Right lobe of liver (tissue), 4 donors: ENCODE measurements at regions not wholly inside any gene's neighbourhood (a gene's known extent, or its start where the extent isn't known, plus 50 kb on each side); places are given as distances from the start of the nearest gene placed in this dataset.

ENCODE experiments used
- POLR2A ChIP-seq: fragments of 450-650 bp; IDR thresholded peaks from one replicate; pipeline ENCODE4 v1.6.1; 2017; ENCODE audit warnings: antibody characterized with exemption, mild to moderate bottlenecking
- TF ChIP-seq, protein P1 (sequence below), 4 donors: fragments of 200-600 bp in 3 of 4; fragments of 450-650 bp in 1 of 4; IDR thresholded peaks; one replicate each; pipeline versions ENCODE4 v1.5.1 to v1.8.0; 2016 to 2022; ENCODE audit warnings: antibody characterized with exemption in 4 of 4, mild to moderate bottlenecking in 2 of 4
- donor health status: DM: no; HTN: no; CAD: no.
- donor health status: DM: no; HTN: no; CAD: no.
- donor health status: DM: no; HTN: yes; CAD: no.

DNA sequence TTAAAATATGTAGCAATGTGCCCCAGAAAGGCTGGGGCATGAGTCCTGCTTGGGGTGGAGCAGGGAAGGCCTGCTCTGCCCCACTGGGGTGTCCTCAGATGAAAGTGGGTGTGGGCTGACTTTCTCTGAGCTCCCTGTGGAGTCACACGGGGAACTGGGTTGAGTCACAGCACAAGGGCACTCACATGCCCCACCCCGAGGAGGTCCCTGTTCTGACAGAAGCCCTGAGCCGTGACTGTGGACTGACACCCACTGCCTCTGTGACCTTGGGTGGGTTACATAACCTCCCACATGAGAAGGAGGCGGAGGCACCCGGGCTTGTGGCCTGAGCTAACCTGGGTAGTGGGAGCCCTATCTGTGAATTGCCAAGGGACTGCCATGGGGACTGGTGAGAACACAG is 52.5 kb upstream of the TINAGL1 start:
- TF ChIP-seq, protein P1, sequence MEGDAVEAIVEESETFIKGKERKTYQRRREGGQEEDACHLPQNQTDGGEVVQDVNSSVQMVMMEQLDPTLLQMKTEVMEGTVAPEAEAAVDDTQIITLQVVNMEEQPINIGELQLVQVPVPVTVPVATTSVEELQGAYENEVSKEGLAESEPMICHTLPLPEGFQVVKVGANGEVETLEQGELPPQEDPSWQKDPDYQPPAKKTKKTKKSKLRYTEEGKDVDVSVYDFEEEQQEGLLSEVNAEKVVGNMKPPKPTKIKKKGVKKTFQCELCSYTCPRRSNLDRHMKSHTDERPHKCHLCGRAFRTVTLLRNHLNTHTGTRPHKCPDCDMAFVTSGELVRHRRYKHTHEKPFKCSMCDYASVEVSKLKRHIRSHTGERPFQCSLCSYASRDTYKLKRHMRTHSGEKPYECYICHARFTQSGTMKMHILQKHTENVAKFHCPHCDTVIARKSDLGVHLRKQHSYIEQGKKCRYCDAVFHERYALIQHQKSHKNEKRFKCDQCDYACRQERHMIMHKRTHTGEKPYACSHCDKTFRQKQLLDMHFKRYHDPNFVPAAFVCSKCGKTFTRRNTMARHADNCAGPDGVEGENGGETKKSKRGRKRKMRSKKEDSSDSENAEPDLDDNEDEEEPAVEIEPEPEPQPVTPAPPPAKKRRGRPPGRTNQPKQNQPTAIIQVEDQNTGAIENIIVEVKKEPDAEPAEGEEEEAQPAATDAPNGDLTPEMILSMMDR (IDR thresholded peaks at IDR 0.05), result no peak
- no peak for TF ChIP-seq POLR2A
